HL-60 (cell line): ENCODE measurements at regions not wholly inside any gene's neighbourhood (a gene's known extent, or its start where the extent isn't known, plus 50 kb on each side); places are given as distances from the start of the nearest gene placed in this dataset.

ENCODE experiments used
- DNase-seq, 2 experiments: peaks; one replicate each; pipeline ENCODE4 v3.0.0-alpha.2; 2010 to 2020; ENCODE audit warnings: low read depth in 1 of 2, low spot score in 1 of 2
- H3K27ac ChIP-seq: fragments of 250-450 bp; sonication (Bioruptor Pico); replicated peaks from 2 replicates; pipeline ENCODE4 v1.5.1; 2020; ENCODE audit warnings: mild to moderate bottlenecking, moderate library complexity
- H3K27me3 ChIP-seq: fragments of 250-450 bp; sonication (Bioruptor Pico); 2 replicates; pipeline ENCODE4 v1.5.1; 2021; ENCODE audit warnings: mild to moderate bottlenecking, moderate library complexity; ENCODE audit not compliant: insufficient read depth, poor library complexity, severe bottlenecking
- H3K4me3 ChIP-seq: replicated peaks from 2 replicates; pipeline ENCODE4 v1.5.1; 2011; ENCODE audit warnings: mild to moderate bottlenecking, control low read depth, low read length; ENCODE audit not compliant: insufficient read depth
- CTCF ChIP-seq: IDR thresholded peaks from one replicate; pipeline ENCODE4 v1.5.1; 2011; ENCODE audit warnings: low read length, control low read depth, inconsistent platforms; ENCODE audit not compliant: insufficient read depth
- GABPA ChIP-seq: IDR thresholded peaks from 2 replicates; pipeline ENCODE4 v1.6.1; 2012; ENCODE audit warnings: low read depth
- POLR2AphosphoS5 ChIP-seq: IDR thresholded peaks from 2 replicates; pipeline ENCODE4 v1.6.1; 2012; ENCODE audit warnings: low read depth
- REST ChIP-seq: IDR thresholded peaks from 2 replicates; pipeline ENCODE4 v1.6.1; 2012; ENCODE audit warnings: low read depth; ENCODE audit not compliant: insufficient replicate concordance
- SPI1 ChIP-seq: IDR thresholded peaks from 2 replicates; pipeline ENCODE4 v1.6.1; 2012; ENCODE audit warnings: low read depth, mild to moderate bottlenecking, borderline replicate concordance

GRCh38 chr9:91494751-91495150, 71.1 kb upstream of the NFIL3 start:
- no peaks in the 10 kb centered on the region for H3K27me3 ChIP-seq
- no peak overlapping the region for H3K4me3 ChIP-seq
- H3K27ac ChIP-seq = no peak overlapping the region
- TF ChIP-seq SPI1 (no peak), REST (no peak), POLR2AphosphoS5 (no peak), CTCF (no peak), GABPA (no peak)
- no peak for DNase-seq

GRCh38 chr9:91492237-91492636, 68.6 kb upstream of the NFIL3 start:
- DNase-seq = no peak
- TF ChIP-seq SPI1 = no peak
- TF ChIP-seq REST = no peak
- no peak for TF ChIP-seq CTCF
- TF ChIP-seq POLR2AphosphoS5 = no peak
- no peak for TF ChIP-seq GABPA
- Histone ChIP-seq H3K27me3 (peaks cover 2% of the 10 kb centered on the region), H3K27ac (no peak overlapping the region), H3K4me3 (no peak overlapping the region)

- Histone ChIP-seq H3K4me3 (no peak overlapping the region), H3K27me3 (peaks cover 2% of the 10 kb centered on the region), H3K27ac (no peak overlapping the region)
- TF ChIP-seq REST (no peak), POLR2AphosphoS5 (no peak), GABPA (no peak), SPI1 (no peak), CTCF (no peak)
- DNase-seq = no peak
Measured at GRCh38 chr9:91491624-91492023, 68.0 kb upstream of the NFIL3 start.
